SK-N-MC (cell line): ENCODE measurements at regions not wholly inside any gene's neighbourhood (a gene's known extent, or its start where the extent isn't known, plus 50 kb on each side); places are given as distances from the start of the nearest gene placed in this dataset.

Experiments used
- DNase-seq: peaks from one replicate; pipeline ENCODE4 v3.0.0-alpha.2; 2011; ENCODE audit warnings: low read depth, low spot score
- H3K27ac ChIP-seq: fragments of 200-600 bp; sonication (generic); 2 replicates; pipeline ENCODE4 v1.5.1; 2016; ENCODE audit warnings: mixed run types
- H3K36me3 ChIP-seq: fragments of 200-600 bp; sonication (generic); 2 replicates; pipeline ENCODE4 v1.6.1; 2017; ENCODE audit warnings: antibody characterized with exemption, low read length, mixed read lengths; ENCODE audit not compliant: insufficient read depth
- H3K4me3 ChIP-seq: fragments of 200-600 bp; sonication (generic); 2 replicates; pipeline ENCODE4 v1.5.1; 2016
- H3K9ac ChIP-seq: fragments of 200-600 bp; sonication (generic); 2 replicates; pipeline ENCODE4 v1.8.0; 2017; ENCODE audit warnings: mixed run types, mixed read lengths; ENCODE audit not compliant: insufficient read length
- H3K9me3 ChIP-seq: fragments of 200-600 bp; sonication (generic); 2 replicates; pipeline ENCODE4 v1.6.1; 2017; ENCODE audit warnings: low read depth, mild to moderate bottlenecking, antibody characterized with exemption, low read length, moderate library complexity, mixed read lengths
- EZH2 ChIP-seq: fragments of 200-600 bp; sonication (generic); IDR thresholded peaks from one replicate; pipeline ENCODE4 v1.6.1; 2017; ENCODE audit warnings: antibody characterized with exemption
- FOXP2 ChIP-seq: optimal IDR thresholded peaks from 2 replicates; pipeline ENCODE3; 2011; ENCODE audit warnings: mild to moderate bottlenecking, moderate library complexity; ENCODE audit not compliant: insufficient read depth; ENCODE audit errors: extremely low read length, control extremely low read depth
- POLR2AphosphoS5 ChIP-seq: IDR thresholded peaks from 2 replicates; pipeline ENCODE4 v1.6.1; 2012; ENCODE audit warnings: mild to moderate bottlenecking, low read depth, low read length, borderline replicate concordance

DNA sequence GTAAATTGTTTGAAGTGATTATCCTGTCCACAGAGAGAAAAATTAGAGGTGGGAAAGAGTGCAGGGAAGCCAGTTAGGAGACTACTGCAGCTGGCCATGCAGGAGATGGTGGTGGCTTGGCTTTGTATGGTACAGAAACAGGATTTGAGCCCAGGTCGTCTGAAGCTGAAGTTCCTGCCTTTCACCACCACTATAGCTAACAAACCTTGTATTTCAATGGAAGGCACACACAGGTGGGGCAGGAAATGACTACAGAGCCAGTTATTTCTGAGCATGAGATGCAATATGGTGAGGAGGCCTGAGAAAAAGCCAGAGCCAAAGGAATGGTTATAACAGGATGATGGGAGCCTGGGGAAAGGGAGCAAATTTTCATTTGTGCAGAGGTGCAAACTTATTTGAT is 103.9 kb downstream of the BTG1 start:
- DNase-seq, result no peak
- H3K9ac ChIP-seq, result no peak overlapping the region
- no peak overlapping the region for H3K4me3 ChIP-seq
- no peaks in the 10 kb centered on the region for H3K9me3 ChIP-seq
- TF ChIP-seq FOXP2 (no peak), EZH2 (no peak), POLR2AphosphoS5 (no peak)
- H3K27ac ChIP-seq, result no peak overlapping the region
- H3K36me3 ChIP-seq, result no peaks in the 10 kb centered on the region

DNA sequence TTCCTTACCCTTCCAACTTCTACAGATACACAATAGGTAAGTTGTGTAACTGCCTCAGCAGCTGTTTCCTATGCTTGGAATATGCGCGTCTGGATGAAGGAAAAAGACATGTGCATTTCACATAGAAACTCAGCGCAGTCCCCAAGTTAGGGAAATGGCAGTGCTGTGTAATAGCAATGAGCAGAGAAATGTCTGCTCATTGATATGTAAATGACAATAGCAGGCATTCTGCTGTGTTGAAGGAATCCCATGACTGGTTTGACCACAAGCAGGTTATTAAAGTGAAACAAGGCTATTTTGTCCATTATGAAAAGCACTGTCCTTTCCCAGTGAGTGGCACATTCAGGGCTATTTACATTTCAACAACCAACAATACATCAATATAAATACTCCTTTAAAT is 106.6 kb downstream of the BTG1 start:
- Histone ChIP-seq H3K27ac (no peak overlapping the region), H3K36me3 (no peaks in the 10 kb centered on the region), H3K9me3 (no peaks in the 10 kb centered on the region), H3K4me3 (no peak overlapping the region), H3K9ac (no peak overlapping the region)
- TF ChIP-seq EZH2, result no peak
- no peak for TF ChIP-seq POLR2AphosphoS5
- TF ChIP-seq FOXP2, result no peak
- no peak for DNase-seq

DNA sequence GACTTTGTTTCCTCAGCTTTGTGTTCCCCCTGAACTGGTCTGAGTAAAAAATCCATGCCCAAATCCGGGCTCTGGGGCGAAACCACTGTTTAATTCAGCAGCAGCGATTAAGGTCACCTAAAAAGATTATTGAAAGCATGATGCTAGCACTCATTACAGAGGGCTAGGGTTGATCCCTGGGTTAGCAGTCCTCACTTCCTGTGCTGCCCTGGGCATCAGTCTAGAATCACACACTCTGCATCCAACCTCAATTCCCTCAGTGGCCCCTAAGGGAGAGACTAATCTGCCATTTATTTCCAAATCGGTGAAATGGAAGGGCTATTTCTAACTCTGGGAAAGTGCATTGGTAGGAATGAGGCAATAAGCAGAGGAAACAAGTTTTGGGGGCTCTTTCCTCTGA is 107.2 kb downstream of the BTG1 start:
- Histone ChIP-seq H3K4me3 (no peak overlapping the region), H3K9me3 (no peaks in the 10 kb centered on the region), H3K9ac (no peak overlapping the region), H3K27ac (no peak overlapping the region), H3K36me3 (no peaks in the 10 kb centered on the region)
- no peak for TF ChIP-seq EZH2
- TF ChIP-seq FOXP2, result no peak
- no peak for TF ChIP-seq POLR2AphosphoS5
- no peak for DNase-seq

DNA sequence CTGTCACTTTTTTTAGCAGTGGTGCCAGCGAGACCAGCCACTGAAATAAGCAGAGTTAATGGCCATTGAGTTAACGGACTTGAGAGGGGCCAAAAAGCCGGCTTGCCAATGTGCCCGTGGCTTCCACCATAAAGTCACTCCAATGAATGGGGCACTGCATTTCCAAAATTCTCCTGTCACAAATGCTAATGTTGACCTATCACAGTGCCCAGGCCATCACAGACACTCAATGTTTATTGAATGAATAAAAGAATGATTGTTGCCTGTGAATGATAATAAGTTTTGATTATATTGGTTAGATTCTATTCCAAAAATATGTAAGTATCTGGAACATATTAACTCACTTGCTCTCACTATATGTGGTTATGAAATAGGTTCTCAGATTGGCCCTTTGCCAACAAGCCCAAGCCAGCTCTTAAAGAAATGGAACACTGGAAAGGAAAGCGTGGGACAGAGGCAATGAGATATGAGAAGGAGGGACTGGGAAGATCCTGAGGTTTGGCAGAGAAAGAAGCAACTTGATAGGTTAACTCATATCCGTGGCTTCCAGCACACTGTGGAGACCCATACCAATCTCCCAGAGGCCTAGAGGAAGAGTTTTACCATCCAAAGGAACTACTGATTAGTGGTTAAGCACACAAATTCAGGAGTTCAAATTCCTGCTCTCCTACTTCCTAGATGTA is 108.7 kb downstream of the BTG1 start:
- Histone ChIP-seq H3K4me3 (peak overlapping the region; percentile 22), H3K9me3 (no peaks in the 10 kb centered on the region), H3K27ac (peak overlapping the region; percentile 84), H3K36me3 (no peaks in the 10 kb centered on the region), H3K9ac (no peak overlapping the region)
- no peak for TF ChIP-seq EZH2
- TF ChIP-seq FOXP2, result peak; percentile 38
- TF ChIP-seq POLR2AphosphoS5, result no peak; the same call in 1 of the 2 replicates
- DNase-seq, result peak; percentile 92

DNA sequence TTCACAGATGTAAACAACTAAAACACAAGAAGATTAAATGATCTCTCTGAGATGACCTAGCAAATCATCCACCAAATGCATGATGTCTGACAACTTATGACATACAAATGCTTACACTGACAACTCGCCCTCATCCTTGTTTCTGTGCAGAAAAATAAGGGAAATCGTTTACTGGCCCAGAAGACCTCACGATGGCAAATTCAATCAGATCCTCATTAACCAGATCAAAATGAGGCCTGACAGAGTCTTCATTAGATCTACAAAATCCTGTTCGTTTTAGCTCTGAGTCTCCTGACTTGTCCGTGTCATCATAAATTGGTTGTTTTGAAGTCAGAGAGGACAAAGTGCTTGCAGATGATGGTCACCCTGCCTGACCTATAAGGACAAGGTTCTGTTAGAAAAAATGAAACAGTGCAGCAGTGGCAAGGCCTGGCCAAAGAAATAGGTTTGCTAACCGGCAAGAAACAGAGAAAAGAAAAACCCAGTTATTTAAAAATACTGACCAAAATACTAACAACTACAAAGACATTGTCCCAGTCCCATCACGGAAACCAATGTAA is 109.5 kb downstream of the BTG1 start:
- Histone ChIP-seq H3K27ac (no peak overlapping the region), H3K9me3 (no peaks in the 10 kb centered on the region), H3K9ac (no peak overlapping the region), H3K36me3 (no peaks in the 10 kb centered on the region), H3K4me3 (no peak overlapping the region)
- TF ChIP-seq EZH2 (no peak), FOXP2 (no peak)
- no peak for DNase-seq

DNA sequence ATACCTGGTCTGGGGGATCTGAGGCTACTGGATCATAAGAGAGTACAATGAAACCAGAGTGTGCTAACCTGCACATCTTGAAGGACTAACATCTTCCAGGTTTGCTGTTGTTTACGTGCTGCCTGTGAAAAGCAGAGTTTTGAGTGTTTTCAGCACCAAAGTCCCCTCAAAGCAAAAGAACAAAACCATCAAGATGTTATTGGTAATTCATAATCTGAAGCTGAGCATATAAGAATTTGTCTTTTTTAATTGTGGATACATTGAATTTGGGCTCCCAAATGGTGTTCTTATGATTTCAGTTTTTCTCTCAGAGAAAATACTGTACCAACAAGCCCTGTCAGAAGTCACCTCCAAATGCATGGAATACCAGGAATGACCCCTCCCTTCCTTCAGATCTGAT is 110.2 kb downstream of the BTG1 start:
- H3K4me3 ChIP-seq, result peak overlapping the region; percentile 62
- no peak for DNase-seq
- H3K36me3 ChIP-seq, result no peaks in the 10 kb centered on the region
- H3K27ac ChIP-seq, result no peak overlapping the region
- no peak overlapping the region for H3K9ac ChIP-seq
- H3K9me3 ChIP-seq, result no peaks in the 10 kb centered on the region
- TF ChIP-seq EZH2 (no peak), FOXP2 (no peak), POLR2AphosphoS5 (no peak)

DNA sequence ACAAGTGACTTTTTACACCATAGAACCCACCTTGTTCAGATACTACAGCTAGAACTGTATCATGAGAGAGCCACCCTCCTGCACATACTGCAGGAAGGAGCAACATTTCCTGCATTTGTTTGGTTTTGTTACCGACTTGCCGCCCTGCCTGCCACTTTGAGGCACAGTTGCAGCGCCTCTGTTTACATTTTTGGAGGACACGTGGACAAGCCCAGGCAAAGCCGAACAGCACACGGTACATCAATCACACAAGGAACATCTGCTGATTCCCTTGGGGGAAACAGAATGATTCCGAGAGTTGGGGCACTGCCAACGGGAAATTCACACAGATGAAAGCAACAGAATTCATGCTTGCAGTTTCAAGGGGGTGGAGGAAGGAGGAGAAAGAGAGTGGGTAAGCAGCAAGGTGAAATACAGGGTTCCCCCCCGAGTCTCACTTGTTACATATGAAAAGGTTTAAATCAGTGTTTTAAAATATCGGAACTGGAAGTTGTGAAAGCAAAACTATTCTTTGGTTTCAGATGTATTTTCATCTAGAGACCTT is 110.7 kb downstream of the BTG1 start:
- no peak for DNase-seq
- H3K4me3 ChIP-seq, result peak overlapping the region; percentile 62
- H3K36me3 ChIP-seq, result no peaks in the 10 kb centered on the region
- no peak overlapping the region for H3K27ac ChIP-seq
- H3K9me3 ChIP-seq, result no peaks in the 10 kb centered on the region
- no peak overlapping the region for H3K9ac ChIP-seq
- TF ChIP-seq EZH2 (no peak), FOXP2 (peak; percentile 50)

DNA sequence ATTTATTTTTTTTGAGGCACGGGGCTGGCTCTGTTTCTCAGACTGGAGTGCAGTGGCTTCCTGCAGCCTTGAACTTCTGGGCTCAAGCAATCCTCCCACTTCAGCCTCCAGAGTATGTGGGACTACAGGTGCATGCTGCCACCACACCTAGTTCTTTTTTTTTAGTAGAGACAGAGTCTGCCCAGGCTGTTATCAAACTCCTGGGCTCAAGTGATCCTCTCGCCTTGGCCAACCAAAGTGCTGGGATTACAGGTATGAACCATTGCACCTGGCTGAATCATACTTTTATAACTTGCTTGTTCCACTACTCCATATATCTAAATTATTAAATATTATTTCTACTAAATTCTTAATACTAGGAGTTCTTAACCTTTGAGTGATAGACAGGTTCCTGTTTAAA is 111.6 kb downstream of the BTG1 start:
- H3K4me3 ChIP-seq, result no peak overlapping the region
- no peak overlapping the region for H3K9ac ChIP-seq
- H3K36me3 ChIP-seq, result no peaks in the 10 kb centered on the region
- no peak for DNase-seq
- no peak for TF ChIP-seq FOXP2
- TF ChIP-seq POLR2AphosphoS5, result no peak
- TF ChIP-seq EZH2, result no peak
- H3K27ac ChIP-seq, result no peak overlapping the region
- no peaks in the 10 kb centered on the region for H3K9me3 ChIP-seq

DNA sequence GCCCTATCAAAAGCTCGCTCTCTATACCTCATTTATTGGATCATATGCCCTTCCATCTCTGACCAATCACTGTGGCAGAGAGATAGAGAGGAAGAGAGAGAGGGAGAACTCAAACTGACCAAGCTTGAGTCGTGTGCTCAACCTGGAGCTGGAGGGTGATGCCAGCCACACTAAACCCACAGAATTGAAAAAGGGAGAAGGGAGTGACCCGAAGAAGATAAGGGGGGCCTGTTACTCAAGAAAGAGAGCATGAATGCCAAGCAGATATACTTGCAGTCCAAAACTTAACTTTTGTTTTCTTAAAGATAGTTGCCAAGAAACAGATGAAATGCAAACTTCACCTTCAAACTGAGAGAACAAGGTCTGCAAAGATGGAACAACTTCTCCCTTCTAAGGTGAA is 112.7 kb downstream of the BTG1 start:
- no peak overlapping the region for H3K27ac ChIP-seq
- no peaks in the 10 kb centered on the region for H3K36me3 ChIP-seq
- no peak overlapping the region for H3K4me3 ChIP-seq
- no peak for DNase-seq
- H3K9ac ChIP-seq, result no peak overlapping the region
- TF ChIP-seq EZH2 (no peak), POLR2AphosphoS5 (no peak), FOXP2 (no peak)
- no peaks in the 10 kb centered on the region for H3K9me3 ChIP-seq

DNA sequence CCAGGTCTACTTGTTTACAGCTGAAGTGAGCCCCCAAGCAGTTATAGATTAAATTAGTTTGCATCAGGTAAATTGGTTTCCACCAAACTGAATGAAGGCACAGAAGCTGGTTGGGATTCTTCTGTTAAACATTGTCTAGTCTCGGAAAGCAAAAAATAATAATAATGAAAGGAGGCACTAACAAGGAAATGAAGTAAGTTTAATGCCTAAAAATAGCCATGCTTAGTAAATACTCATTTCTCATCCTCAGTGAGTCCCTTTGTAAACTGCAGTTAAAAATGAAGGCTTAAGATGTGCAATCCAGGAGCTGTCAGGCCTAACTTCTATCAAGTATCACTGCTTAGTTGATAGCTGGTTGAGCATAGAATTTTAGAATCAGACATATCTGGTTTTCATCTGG is 113.5 kb downstream of the BTG1 start:
- DNase-seq, result no peak
- no peaks in the 10 kb centered on the region for H3K9me3 ChIP-seq
- TF ChIP-seq EZH2 (no peak), POLR2AphosphoS5 (no peak), FOXP2 (no peak)
- no peak overlapping the region for H3K27ac ChIP-seq
- H3K36me3 ChIP-seq, result no peaks in the 10 kb centered on the region
- H3K9ac ChIP-seq, result no peak overlapping the region
- no peak overlapping the region for H3K4me3 ChIP-seq
